SJSA1 (cell line): ENCODE measurements at regions not wholly inside any gene's neighbourhood (a gene's known extent, or its start where the extent isn't known, plus 50 kb on each side); places are given as distances from the start of the nearest gene placed in this dataset.

ENCODE experiments used
- DNase-seq, 2 experiments: peaks; one replicate each; pipeline ENCODE4 v3.0.0-alpha.2; 2015 to 2020; ENCODE audit warnings: low spot score in 2 of 2, low read depth in 1 of 2
- H3K27ac ChIP-seq: fragments of 250-450 bp; sonication (Bioruptor Pico); 2 replicates; pipeline ENCODE4 v1.5.1; 2020; ENCODE audit warnings: mild to moderate bottlenecking, moderate library complexity
- H3K27me3 ChIP-seq: fragments of 250-450 bp; sonication (Bioruptor Pico); replicated peaks from 2 replicates; pipeline ENCODE4 v1.5.1; 2020; ENCODE audit warnings: mild to moderate bottlenecking, moderate library complexity
- H3K36me3 ChIP-seq: fragments of 250-450 bp; sonication (Bioruptor Pico); 2 replicates; pipeline ENCODE4 v1.5.1; 2020; ENCODE audit warnings: mild to moderate bottlenecking
- H3K4me1 ChIP-seq: fragments of 250-450 bp; sonication (Bioruptor Pico); replicated peaks from 2 replicates; pipeline ENCODE4 v1.6.1; 2021; ENCODE audit warnings: mild to moderate bottlenecking
- H3K4me3 ChIP-seq: fragments of 250-450 bp; sonication (Bioruptor Pico); 2 replicates; pipeline ENCODE4 v1.5.1; 2020; ENCODE audit warnings: mild to moderate bottlenecking
- H3K9me3 ChIP-seq: fragments of 250-450 bp; sonication (Bioruptor Pico); replicated peaks from 2 replicates; pipeline ENCODE4 v1.5.1; 2020; ENCODE audit warnings: mild to moderate bottlenecking

GRCh38 chr2:128737546-128737826 is 418.8 kb upstream of the HS6ST1 start:
- Histone ChIP-seq H3K4me1 (peaks cover 8% of the 10 kb centered on the region; the same call in 1 of the 2 replicates), H3K27ac (no peak overlapping the region), H3K27me3 (no peaks in the 10 kb centered on the region), H3K36me3 (no peaks in the 10 kb centered on the region), H3K9me3 (no peaks in the 10 kb centered on the region), H3K4me3 (no peak overlapping the region)
- no peak for DNase-seq

- no peaks in the 10 kb centered on the region for H3K9me3 ChIP-seq
- no peaks in the 10 kb centered on the region for H3K27me3 ChIP-seq
- H3K4me1 ChIP-seq, result peaks cover 8% of the 10 kb centered on the region; the same call in 1 of the 2 replicates
- no peaks in the 10 kb centered on the region for H3K36me3 ChIP-seq
- no peak for DNase-seq
- H3K4me3 ChIP-seq, result no peak overlapping the region
- H3K27ac ChIP-seq, result no peak overlapping the region
These were observed 419.9 kb upstream of the HS6ST1 start for GRCh38 chr2:128738446-128739110.

- H3K4me1 ChIP-seq, result peaks cover 10% of the 10 kb centered on the region
- H3K4me3 ChIP-seq, result no peak overlapping the region
- peaks cover 9% of the 10 kb centered on the region; the same call in 1 of the 2 replicates for H3K27me3 ChIP-seq
- no peak overlapping the region for H3K27ac ChIP-seq
- H3K9me3 ChIP-seq, result no peaks in the 10 kb centered on the region
- no peak for DNase-seq
- no peaks in the 10 kb centered on the region for H3K36me3 ChIP-seq
These were observed 423.8 kb upstream of the HS6ST1 start for GRCh38 chr2:128742467-128742866.

GRCh38 chr2:128745946-128746345 is 427.3 kb upstream of the HS6ST1 start:
- no peaks in the 10 kb centered on the region for H3K36me3 ChIP-seq
- peaks cover 9% of the 10 kb centered on the region; the same call in 1 of the 2 replicates for H3K27me3 ChIP-seq
- H3K9me3 ChIP-seq, result no peaks in the 10 kb centered on the region
- no peak overlapping the region for H3K27ac ChIP-seq
- no peak overlapping the region for H3K4me3 ChIP-seq
- DNase-seq, result no peak
- H3K4me1 ChIP-seq, result peaks cover 10% of the 10 kb centered on the region

GRCh38 chr2:128746356-128746755 is 427.7 kb upstream of the HS6ST1 start:
- Histone ChIP-seq H3K4me3 (no peak overlapping the region), H3K27me3 (peaks cover 9% of the 10 kb centered on the region; the same call in 1 of the 2 replicates), H3K4me1 (peaks cover 10% of the 10 kb centered on the region), H3K27ac (no peak overlapping the region), H3K36me3 (no peaks in the 10 kb centered on the region), H3K9me3 (no peaks in the 10 kb centered on the region)
- DNase-seq, result peak in 1 of 2 experiments; percentile 24

GRCh38 chr2:128748336-128748735 is 429.7 kb upstream of the HS6ST1 start:
- Histone ChIP-seq H3K27ac (no peak overlapping the region), H3K36me3 (no peaks in the 10 kb centered on the region), H3K4me3 (no peak overlapping the region), H3K4me1 (peaks cover 10% of the 10 kb centered on the region), H3K27me3 (peaks cover 9% of the 10 kb centered on the region; the same call in 1 of the 2 replicates), H3K9me3 (no peaks in the 10 kb centered on the region)
- DNase-seq, result no peak

- peaks cover 9% of the 10 kb centered on the region; the same call in 1 of the 2 replicates for H3K27me3 ChIP-seq
- no peak for DNase-seq
- H3K9me3 ChIP-seq, result no peaks in the 10 kb centered on the region
- H3K4me1 ChIP-seq, result peaks cover 10% of the 10 kb centered on the region
- no peak overlapping the region for H3K27ac ChIP-seq
- no peaks in the 10 kb centered on the region for H3K36me3 ChIP-seq
- H3K4me3 ChIP-seq, result no peak overlapping the region
These were observed 430.4 kb upstream of the HS6ST1 start for GRCh38 chr2:128748835-128749605.

- Histone ChIP-seq H3K27me3 (peaks cover 7% of the 10 kb centered on the region; the same call in 1 of the 2 replicates), H3K4me1 (peaks cover 10% of the 10 kb centered on the region), H3K36me3 (no peaks in the 10 kb centered on the region), H3K27ac (no peak overlapping the region), H3K9me3 (no peaks in the 10 kb centered on the region), H3K4me3 (no peak overlapping the region)
- DNase-seq, result no peak
These were observed 431.9 kb upstream of the HS6ST1 start for GRCh38 chr2:128750328-128751165.

GRCh38 chr2:128751746-128752145 is 433.1 kb upstream of the HS6ST1 start:
- Histone ChIP-seq H3K36me3 (no peaks in the 10 kb centered on the region), H3K27me3 (no peaks in the 10 kb centered on the region), H3K4me3 (no peak overlapping the region), H3K27ac (no peak overlapping the region), H3K9me3 (no peaks in the 10 kb centered on the region), H3K4me1 (peaks cover under 1% of the 10 kb centered on the region)
- DNase-seq, result no peak

GRCh38 chr2:128752691-128753263 is 434.1 kb upstream of the HS6ST1 start:
- H3K4me1 ChIP-seq, result no peaks in the 10 kb centered on the region
- no peaks in the 10 kb centered on the region for H3K9me3 ChIP-seq
- no peak overlapping the region for H3K4me3 ChIP-seq
- H3K36me3 ChIP-seq, result no peaks in the 10 kb centered on the region
- no peak overlapping the region for H3K27ac ChIP-seq
- no peak for DNase-seq
- H3K27me3 ChIP-seq, result no peaks in the 10 kb centered on the region

- Histone ChIP-seq H3K27me3 (no peaks in the 10 kb centered on the region), H3K27ac (no peak overlapping the region), H3K4me3 (no peak overlapping the region), H3K4me1 (no peaks in the 10 kb centered on the region), H3K9me3 (no peaks in the 10 kb centered on the region), H3K36me3 (no peaks in the 10 kb centered on the region)
- DNase-seq, result no peak
These were observed 434.7 kb upstream of the HS6ST1 start for GRCh38 chr2:128753321-128753720.

- H3K4me3 ChIP-seq, result no peak overlapping the region
- no peak overlapping the region for H3K27ac ChIP-seq
- DNase-seq, result no peak
- H3K27me3 ChIP-seq, result no peaks in the 10 kb centered on the region
- no peaks in the 10 kb centered on the region for H3K36me3 ChIP-seq
- no peaks in the 10 kb centered on the region for H3K9me3 ChIP-seq
- no peaks in the 10 kb centered on the region for H3K4me1 ChIP-seq
These were observed 435.1 kb upstream of the HS6ST1 start for GRCh38 chr2:128753800-128754199.

- no peaks in the 10 kb centered on the region for H3K27me3 ChIP-seq
- no peak overlapping the region for H3K4me3 ChIP-seq
- H3K9me3 ChIP-seq, result no peaks in the 10 kb centered on the region
- H3K27ac ChIP-seq, result no peak overlapping the region
- DNase-seq, result no peak
- no peaks in the 10 kb centered on the region for H3K36me3 ChIP-seq
- no peaks in the 10 kb centered on the region for H3K4me1 ChIP-seq
These were observed 435.6 kb upstream of the HS6ST1 start for GRCh38 chr2:128754246-128754724.
